ENCODE measurements at regions not wholly inside any gene's neighbourhood (a gene's known extent, or its start where the extent isn't known, plus 50 kb on each side); places are given as distances from the start of the nearest gene placed in this dataset.

DNA sequence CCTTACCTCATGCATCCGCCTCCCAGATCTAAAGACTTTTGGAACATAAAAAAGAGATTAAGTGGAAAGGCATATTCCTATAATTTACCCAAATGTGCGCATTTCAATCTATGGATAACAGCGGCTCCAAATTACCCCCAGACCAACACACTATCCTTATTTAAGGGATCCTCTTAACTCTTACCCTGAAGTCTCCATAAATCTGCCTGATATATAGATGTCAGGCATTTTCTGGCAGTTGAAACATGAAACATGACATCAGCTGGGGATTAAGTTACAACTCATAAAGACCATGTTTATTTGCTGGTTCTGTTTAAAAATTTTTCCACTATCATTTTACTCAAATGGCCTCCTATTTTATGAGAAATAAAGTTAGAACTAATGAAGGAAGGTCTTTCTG lies 478.5 kb upstream of the SALL1 start:
- Mint-ChIP-seq H3K9me3 (no peaks in the 10 kb centered on the region), H3K4me3 (no peak overlapping the region), H3K27ac (no peak overlapping the region), H3K27me3 (peaks cover 3% of the 10 kb centered on the region), H3K36me3 (no peaks in the 10 kb centered on the region), H3K4me1 (ENCODE audit: unreplicated experiment) (peaks cover 11% of the 10 kb centered on the region)
- TF ChIP-seq, protein P1, sequence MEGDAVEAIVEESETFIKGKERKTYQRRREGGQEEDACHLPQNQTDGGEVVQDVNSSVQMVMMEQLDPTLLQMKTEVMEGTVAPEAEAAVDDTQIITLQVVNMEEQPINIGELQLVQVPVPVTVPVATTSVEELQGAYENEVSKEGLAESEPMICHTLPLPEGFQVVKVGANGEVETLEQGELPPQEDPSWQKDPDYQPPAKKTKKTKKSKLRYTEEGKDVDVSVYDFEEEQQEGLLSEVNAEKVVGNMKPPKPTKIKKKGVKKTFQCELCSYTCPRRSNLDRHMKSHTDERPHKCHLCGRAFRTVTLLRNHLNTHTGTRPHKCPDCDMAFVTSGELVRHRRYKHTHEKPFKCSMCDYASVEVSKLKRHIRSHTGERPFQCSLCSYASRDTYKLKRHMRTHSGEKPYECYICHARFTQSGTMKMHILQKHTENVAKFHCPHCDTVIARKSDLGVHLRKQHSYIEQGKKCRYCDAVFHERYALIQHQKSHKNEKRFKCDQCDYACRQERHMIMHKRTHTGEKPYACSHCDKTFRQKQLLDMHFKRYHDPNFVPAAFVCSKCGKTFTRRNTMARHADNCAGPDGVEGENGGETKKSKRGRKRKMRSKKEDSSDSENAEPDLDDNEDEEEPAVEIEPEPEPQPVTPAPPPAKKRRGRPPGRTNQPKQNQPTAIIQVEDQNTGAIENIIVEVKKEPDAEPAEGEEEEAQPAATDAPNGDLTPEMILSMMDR (conservative IDR thresholded peaks at IDR 0.05), result no peak
- no peak for DNase-seq (ENCODE audit: extremely low spot score, unreplicated experiment)

DNA sequence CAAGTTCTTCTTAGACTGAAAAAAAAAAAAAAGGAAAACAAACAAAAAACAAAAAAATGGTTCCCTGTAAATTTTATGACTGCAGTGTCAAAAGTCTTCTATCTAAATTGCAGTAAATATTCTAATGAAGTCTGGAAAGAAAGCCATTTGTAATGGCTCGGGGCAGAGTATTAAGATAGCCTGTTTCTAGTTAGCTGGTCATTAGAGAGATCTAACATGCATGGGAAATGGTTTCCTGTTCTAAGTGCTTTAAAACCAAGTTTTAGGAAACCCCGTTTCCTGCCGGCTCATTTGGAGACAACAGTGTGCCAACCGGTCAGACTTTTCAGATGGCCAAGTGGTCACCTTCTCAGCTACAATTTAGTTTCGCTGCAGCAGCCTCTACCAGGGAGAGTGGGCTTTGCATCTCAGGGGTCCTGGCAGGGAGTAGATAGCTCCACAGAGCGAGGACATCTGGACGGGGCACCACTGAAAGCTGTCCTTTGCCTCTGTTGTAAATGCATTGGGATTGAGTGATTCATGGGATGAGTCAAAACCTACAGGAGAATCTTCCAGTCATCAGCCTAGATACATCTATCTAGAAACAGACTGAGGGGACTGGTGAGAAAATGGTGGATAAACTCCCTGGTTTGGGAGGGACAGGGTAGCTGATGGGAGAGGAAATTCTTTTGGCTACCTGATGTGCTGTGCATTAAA lies 473.2 kb upstream of the SALL1 start:
- H3K27me3 Mint-ChIP-seq, result peaks cover 5% of the 10 kb centered on the region
- no peaks in the 10 kb centered on the region for H3K36me3 Mint-ChIP-seq
- H3K27ac Mint-ChIP-seq, result no peak overlapping the region
- H3K4me3 Mint-ChIP-seq, result no peak overlapping the region
- DNase-seq (ENCODE audit: extremely low spot score, unreplicated experiment), result no peak
- TF ChIP-seq, protein P1 (conservative IDR thresholded peaks at IDR 0.05), result no peak
- peaks cover 19% of the 10 kb centered on the region for H3K4me1 Mint-ChIP-seq (ENCODE audit: unreplicated experiment)
- H3K9me3 Mint-ChIP-seq, result no peaks in the 10 kb centered on the region

DNA sequence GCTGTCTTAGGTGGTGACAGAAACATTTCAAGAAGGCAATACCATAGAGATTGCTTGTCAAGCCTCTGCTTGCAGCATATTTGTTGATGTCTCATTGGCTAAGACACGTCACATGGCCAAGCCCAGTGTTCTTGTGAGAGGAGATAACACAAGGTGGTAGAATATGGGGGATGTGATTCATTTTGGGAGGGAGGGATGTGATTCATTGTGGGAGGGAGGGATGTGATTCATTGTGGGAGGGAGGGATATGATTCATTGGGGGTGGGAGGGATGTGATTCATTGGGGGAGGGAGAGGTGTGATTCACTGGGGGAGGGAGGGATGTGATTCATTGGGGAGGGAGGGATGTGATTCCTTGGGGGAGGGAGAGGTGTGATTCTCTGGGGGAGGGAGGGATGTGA lies 470.5 kb upstream of the SALL1 start:
- no peak for DNase-seq (ENCODE audit: extremely low spot score, unreplicated experiment)
- Mint-ChIP-seq H3K9me3 (peaks cover 4% of the 10 kb centered on the region), H3K27me3 (peaks cover 17% of the 10 kb centered on the region), H3K36me3 (no peaks in the 10 kb centered on the region), H3K4me3 (no peak overlapping the region), H3K4me1 (ENCODE audit: unreplicated experiment) (peaks cover 26% of the 10 kb centered on the region), H3K27ac (no peak overlapping the region)
- TF ChIP-seq, protein P1 (conservative IDR thresholded peaks at IDR 0.05), result no peak

DNA sequence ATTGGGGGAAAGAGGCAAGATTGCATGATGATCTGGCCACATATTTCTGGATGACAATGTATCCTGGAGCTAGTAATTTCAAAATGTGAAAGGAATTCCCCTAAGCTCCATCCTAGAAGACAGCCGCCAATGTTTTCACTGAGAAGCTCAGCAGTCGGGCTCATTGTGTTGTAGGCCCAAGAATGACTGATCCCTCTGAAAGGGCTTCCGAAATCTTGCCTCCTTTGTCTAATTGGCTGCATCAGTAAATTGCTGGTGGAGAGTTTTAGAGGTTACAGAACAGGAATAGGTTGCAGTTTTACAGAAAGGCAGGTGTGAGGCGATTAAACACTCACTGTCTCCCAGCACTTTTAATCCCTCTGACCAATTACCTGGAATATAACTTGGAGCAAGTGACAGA lies 464.1 kb upstream of the SALL1 start:
- Mint-ChIP-seq H3K27ac (no peak overlapping the region), H3K4me3 (no peak overlapping the region), H3K4me1 (ENCODE audit: unreplicated experiment) (peaks cover 9% of the 10 kb centered on the region), H3K27me3 (peaks cover 16% of the 10 kb centered on the region), H3K9me3 (peaks cover 4% of the 10 kb centered on the region), H3K36me3 (no peaks in the 10 kb centered on the region)
- TF ChIP-seq, protein P1 (conservative IDR thresholded peaks at IDR 0.05), result no peak
- DNase-seq (ENCODE audit: extremely low spot score, unreplicated experiment), result no peak

DNA sequence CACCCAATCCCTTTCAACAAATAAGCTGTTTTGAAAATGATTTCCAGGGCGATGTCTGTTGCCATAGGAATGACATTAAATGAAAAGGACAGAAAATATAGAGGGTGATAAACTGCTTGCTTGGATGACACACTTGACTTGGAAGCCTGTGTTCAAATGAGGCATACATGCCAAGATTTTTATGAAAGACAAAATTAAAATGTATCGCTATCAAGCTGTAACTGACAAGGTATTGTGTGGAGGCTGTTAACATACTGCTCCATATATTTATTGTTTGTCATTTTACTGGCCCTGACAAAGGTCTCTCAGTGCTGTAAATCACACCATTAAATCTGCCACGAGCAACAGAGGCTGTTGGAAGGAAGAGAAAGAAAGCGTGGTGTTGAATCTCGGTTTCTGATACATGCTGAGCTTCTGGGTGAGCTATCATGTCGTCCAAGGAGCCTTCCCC lies 456.2 kb upstream of the SALL1 start:
- H3K4me3 Mint-ChIP-seq, result no peak overlapping the region
- H3K27me3 Mint-ChIP-seq, result peaks cover 11% of the 10 kb centered on the region
- no peaks in the 10 kb centered on the region for H3K4me1 Mint-ChIP-seq (ENCODE audit: unreplicated experiment)
- DNase-seq (ENCODE audit: extremely low spot score, unreplicated experiment), result no peak
- no peaks in the 10 kb centered on the region for H3K36me3 Mint-ChIP-seq
- TF ChIP-seq, protein P1 (conservative IDR thresholded peaks at IDR 0.05), result no peak
- no peaks in the 10 kb centered on the region for H3K9me3 Mint-ChIP-seq
- H3K27ac Mint-ChIP-seq, result no peak overlapping the region
